Endothelial cell of umbilical vein (primary cell): ENCODE measurements at regions not wholly inside any gene's neighbourhood (a gene's known extent, or its start where the extent isn't known, plus 50 kb on each side); places are given as distances from the start of the nearest gene placed in this dataset.

ENCODE experiments used
- BruUV-seq: library from RNA; stranded (reverse); fragments of 400-500 nt; replicated peaks from 2 replicates; lab custom pipeline; 2021; lab: Mats Ljungman, UMichigan
- CTCF ChIA-PET: fragments of 300-600, 350-600 bp; sonication (Branson Sonifier 250); formaldehyde crosslinking; loops from one replicate; lab custom pipeline; 2021; ENCODE audit warnings: antibody characterized with exemption, inconsistent platforms; lab: Charles Lee
- POLR2A ChIA-PET: fragments of 300-600, 350-600 bp; sonication (Branson Sonifier 250); formaldehyde crosslinking; loops from one replicate; lab custom pipeline; 2021; ENCODE audit warnings: antibody characterized with exemption, inconsistent platforms; lab: Charles Lee
- DNase-seq: peaks from one replicate; pipeline ENCODE4 v3.0.0-alpha.2; 2011; ENCODE audit warnings: low read depth, low spot score
- FAIRE-seq: peaks from 2 replicates; lab custom pipeline; 2011; peaks lifted over from hg19 to GRCh38; lab: Jason Lieb, UNC
- H2AFZ ChIP-seq: 2 replicates; pipeline ENCODE4 v1.6.0; 2012; ENCODE audit warnings: low read depth, low read length, control low read depth, inconsistent platforms
- H3K27ac ChIP-seq: 2 replicates; pipeline ENCODE4 v1.5.1; 2011; ENCODE audit warnings: low read depth, mild to moderate bottlenecking, control low read depth, low read length, moderate library complexity; ENCODE audit not compliant: insufficient read depth
- H3K27me3 ChIP-seq, 2 experiments: 2 replicates each; pipeline versions ENCODE4 v1.6.0 to v1.6.1; 2011; ENCODE audit warnings: low read length in 2 of 2, mixed read lengths in 1 of 2; ENCODE audit not compliant: control insufficient read depth in 2 of 2, insufficient read depth in 2 of 2
- H3K36me3 ChIP-seq, 2 experiments: 2 replicates in 1 of 2; 3 replicates in 1 of 2; pipeline ENCODE4 v1.5.1; 2011; ENCODE audit warnings: low read length in 2 of 2, mild to moderate bottlenecking in 1 of 2, moderate library complexity in 1 of 2; ENCODE audit not compliant: control insufficient read depth in 2 of 2, insufficient read depth in 2 of 2; ENCODE audit errors: extremely low read depth in 1 of 2
- H3K4me1 ChIP-seq: 3 replicates; pipeline ENCODE4 v1.5.1; 2011; ENCODE audit warnings: mild to moderate bottlenecking, low read length; ENCODE audit not compliant: control insufficient read depth, insufficient read depth; ENCODE audit errors: extremely low read depth
- H3K4me2 ChIP-seq: 2 replicates; pipeline ENCODE4 v1.6.1; 2011; ENCODE audit warnings: low read length, control low read depth, mixed read lengths; ENCODE audit not compliant: insufficient read depth
- H3K4me3 ChIP-seq, 3 experiments: fragments of 200-600 bp in 1 of 3; sonication (generic), shearing (Covaris generic) in 1 of 3; replicated peaks in 1 of 3; 2 replicates each; pipeline ENCODE4 v1.5.1; 2011 to 2016; ENCODE audit warnings: control low read depth in 3 of 3, low read length in 3 of 3, mild to moderate bottlenecking in 2 of 3, inconsistent platforms in 1 of 3, low read depth in 1 of 3, moderate library complexity in 1 of 3; ENCODE audit not compliant: insufficient read depth in 1 of 3
- H3K79me2 ChIP-seq: 2 replicates; pipeline ENCODE4 v1.6.0; 2012; ENCODE audit warnings: low read length, inconsistent platforms; ENCODE audit not compliant: control insufficient read depth, insufficient read depth
- H3K9ac ChIP-seq: replicated peaks from 2 replicates; pipeline ENCODE3; 2011; ENCODE audit warnings: low read length, control low read depth; ENCODE audit not compliant: insufficient read depth; ENCODE audit errors: extremely low read depth
- H3K9me1 ChIP-seq: replicated peaks from 3 replicates; pipeline ENCODE4 v1.6.0; 2011; ENCODE audit warnings: mild to moderate bottlenecking, low read length; ENCODE audit not compliant: control insufficient read depth, insufficient read depth; ENCODE audit errors: extremely low read depth
- H3K9me3 ChIP-seq: replicated peaks from 2 replicates; pipeline ENCODE4 v1.5.1; 2012; ENCODE audit warnings: low read length, inconsistent platforms; ENCODE audit not compliant: control insufficient read depth, insufficient read depth
- H4K20me1 ChIP-seq: replicated peaks from 2 replicates; pipeline ENCODE3; 2011; ENCODE audit warnings: mild to moderate bottlenecking, low read length; ENCODE audit not compliant: control insufficient read depth, insufficient read depth; ENCODE audit errors: extremely low read depth
- CTCF ChIP-seq, 2 donors: IDR thresholded peaks; 1 replicate in 1 of 2; 2 replicates in 1 of 2; pipeline ENCODE4 v1.5.1; 2011; ENCODE audit warnings: low read length in 2 of 2, mild to moderate bottlenecking in 2 of 2, moderate library complexity in 2 of 2, control low read depth in 1 of 2, inconsistent platforms in 1 of 2, low read depth in 1 of 2; ENCODE audit not compliant: insufficient read depth in 1 of 2; ENCODE audit errors: extremely low read depth in 1 of 2
- EZH2 ChIP-seq: IDR thresholded peaks from 2 replicates; pipeline ENCODE4 v1.6.1; 2012; ENCODE audit warnings: borderline replicate concordance, low read depth, mild to moderate bottlenecking, moderate library complexity, low read length, inconsistent platforms; ENCODE audit not compliant: severe bottlenecking
- FOS ChIP-seq: IDR thresholded peaks from 2 replicates; pipeline ENCODE4 v1.6.1; 2011; ENCODE audit warnings: mild to moderate bottlenecking, low read length, moderate library complexity, borderline replicate concordance; ENCODE audit not compliant: insufficient read depth
- GATA2 ChIP-seq: IDR thresholded peaks from 2 replicates; pipeline ENCODE4 v1.7.0; 2011; ENCODE audit warnings: low read depth, mild to moderate bottlenecking, moderate library complexity, mixed read lengths, low read length; ENCODE audit not compliant: insufficient read length, insufficient read depth
- JUN ChIP-seq: IDR thresholded peaks from 2 replicates; pipeline ENCODE4 v1.6.1; 2011; ENCODE audit warnings: borderline replicate concordance, low read depth; ENCODE audit not compliant: insufficient read length, insufficient read depth
- MAX ChIP-seq: IDR thresholded peaks from 2 replicates; pipeline ENCODE4 v1.6.1; 2011; ENCODE audit not compliant: insufficient read depth, insufficient read length
- MYC ChIP-seq: IDR thresholded peaks from one replicate; pipeline ENCODE4 v1.6.1; 2011; ENCODE audit warnings: mild to moderate bottlenecking, low read depth, low read length
- POLR2A ChIP-seq: IDR thresholded peaks from 2 replicates; pipeline ENCODE4 v1.6.1; 2012; ENCODE audit warnings: low read depth, mild to moderate bottlenecking, control low read depth, low read length
- POLR2AphosphoS5 ChIP-seq: IDR thresholded peaks from 2 replicates; pipeline ENCODE4 v1.6.1; 2012; ENCODE audit warnings: low read depth, mild to moderate bottlenecking, control low read depth, low read length, moderate library complexity; ENCODE audit not compliant: insufficient read depth
- dilution Hi-C: fragments of 300-500 bp; cut with MboI; formaldehyde crosslinking; loops from one replicate; pipeline ENCODE4 v1.15.0; 2019; ENCODE audit warnings: low sequenced_read_pairs; ENCODE audit not compliant: extremely low pct_ligation_motif_present
- intact Hi-C: fragments of 100-400 bp; cut with micrococcal nuclease; formaldehyde crosslinking; loops from one replicate; pipeline ENCODE4 v1.10.0; 2022

- no peak for TF ChIP-seq FOS
- TF ChIP-seq CTCF (IDR thresholded peaks at IDR 0.05; ENCODE audit: extremely low read depth in 1 of 2, insufficient read depth in 1 of 2, low read depth in 1 of 2, low read length in 2 of 2) = no peak
- TF ChIP-seq MYC = no peak
- TF ChIP-seq GATA2 = no peak
- no peak for TF ChIP-seq JUN
- no peak for TF ChIP-seq POLR2A
- TF ChIP-seq MAX = no peak
- TF ChIP-seq POLR2AphosphoS5 = no peak
- no peak for TF ChIP-seq EZH2
- ChIA-PET CTCF (no interaction called here), POLR2A (no interaction called here)
- H4K20me1 ChIP-seq = no peaks in the 10 kb centered on the region
- no peak overlapping the region for H2AFZ ChIP-seq
- H3K4me2 ChIP-seq = no peak overlapping the region
- FAIRE-seq (no peak), DNase-seq (no peak)
- no peaks in the 10 kb centered on the region for H3K9me3 ChIP-seq
- no peaks in the 10 kb centered on the region for H3K27me3 ChIP-seq
- no peak overlapping the region for H3K27ac ChIP-seq
- no peaks in the 10 kb centered on the region for H3K9me1 ChIP-seq
- no peak overlapping the region for H3K9ac ChIP-seq
- no TSS peak for BruUV-seq
- dilution Hi-C loops (no loop called here), intact Hi-C loops (no loop called here)
- H3K4me3 ChIP-seq = no peak overlapping the region
- no peaks in the 10 kb centered on the region for H3K36me3 ChIP-seq
- no peaks in the 10 kb centered on the region for H3K79me2 ChIP-seq
- no peaks in the 10 kb centered on the region for H3K4me1 ChIP-seq
Measured at GRCh38 chr13:50228527-50228926, 213.3 kb downstream of the KCNRG start.
